Neural progenitor cell (in vitro differentiated cells): ENCODE measurements at regions not wholly inside any gene's neighbourhood (a gene's known extent, or its start where the extent isn't known, plus 50 kb on each side); places are given as distances from the start of the nearest gene placed in this dataset.

ENCODE experiments used
- EZH2 ChIP-seq: fragments of 200-600 bp; sonication (generic); IDR thresholded peaks from 2 replicates; pipeline ENCODE4 v1.6.1; 2017; ENCODE audit warnings: antibody characterized with exemption, mild to moderate bottlenecking, moderate library complexity
- TF ChIP-seq, protein P1 (sequence below): fragments of 200-600 bp; sonication (generic); IDR thresholded peaks from 2 replicates; pipeline ENCODE4 v1.5.1; 2017; ENCODE audit warnings: antibody characterized with exemption, mild to moderate bottlenecking

GRCh38 chr16:76906552-76906951, 284.4 kb upstream of the MON1B start:
- TF ChIP-seq, protein P1, sequence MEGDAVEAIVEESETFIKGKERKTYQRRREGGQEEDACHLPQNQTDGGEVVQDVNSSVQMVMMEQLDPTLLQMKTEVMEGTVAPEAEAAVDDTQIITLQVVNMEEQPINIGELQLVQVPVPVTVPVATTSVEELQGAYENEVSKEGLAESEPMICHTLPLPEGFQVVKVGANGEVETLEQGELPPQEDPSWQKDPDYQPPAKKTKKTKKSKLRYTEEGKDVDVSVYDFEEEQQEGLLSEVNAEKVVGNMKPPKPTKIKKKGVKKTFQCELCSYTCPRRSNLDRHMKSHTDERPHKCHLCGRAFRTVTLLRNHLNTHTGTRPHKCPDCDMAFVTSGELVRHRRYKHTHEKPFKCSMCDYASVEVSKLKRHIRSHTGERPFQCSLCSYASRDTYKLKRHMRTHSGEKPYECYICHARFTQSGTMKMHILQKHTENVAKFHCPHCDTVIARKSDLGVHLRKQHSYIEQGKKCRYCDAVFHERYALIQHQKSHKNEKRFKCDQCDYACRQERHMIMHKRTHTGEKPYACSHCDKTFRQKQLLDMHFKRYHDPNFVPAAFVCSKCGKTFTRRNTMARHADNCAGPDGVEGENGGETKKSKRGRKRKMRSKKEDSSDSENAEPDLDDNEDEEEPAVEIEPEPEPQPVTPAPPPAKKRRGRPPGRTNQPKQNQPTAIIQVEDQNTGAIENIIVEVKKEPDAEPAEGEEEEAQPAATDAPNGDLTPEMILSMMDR = no peak
- no peak for TF ChIP-seq EZH2
